SIG-M5 treated with dmso at 0.1 percent for 504 hours (cell line): ENCODE measurements at regions not wholly inside any gene's neighbourhood (a gene's known extent, or its start where the extent isn't known, plus 50 kb on each side); places are given as distances from the start of the nearest gene placed in this dataset.

Source experiments
- DNase-seq: peaks from one replicate; lab custom pipeline; 2025; ENCODE audit not compliant: unreplicated experiment; lab: John Stamatoyannopoulos, UW

GRCh38 chr3:159593927-159594605, 394.6 kb upstream of the IL12A start:
- no peak for DNase-seq

- DNase-seq = no peak
Measured at GRCh38 chr3:159600291-159600690, 388.3 kb upstream of the IL12A start.

GRCh38 chr3:159604151-159604581, 384.5 kb upstream of the IL12A start:
- DNase-seq = no peak

DNA sequence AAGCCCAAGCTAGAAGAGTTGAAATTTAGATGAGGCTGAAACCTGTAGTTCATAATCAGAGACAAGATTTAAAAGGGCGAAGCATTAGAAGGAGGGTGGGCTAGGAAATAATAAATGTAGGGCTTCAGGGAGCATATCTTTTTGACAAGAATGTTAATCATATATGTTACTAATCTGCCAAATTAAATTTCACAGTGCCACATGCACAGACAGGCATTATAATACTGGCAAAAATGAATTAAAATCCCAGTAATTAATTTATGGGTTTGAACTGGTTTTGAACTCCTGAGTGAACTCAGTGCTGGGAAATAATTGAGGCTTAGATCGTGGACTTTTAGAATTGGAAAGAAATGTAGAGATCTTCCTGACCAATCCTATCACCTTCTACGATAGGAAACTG, 383.5 kb upstream of the IL12A start:
- DNase-seq = no peak

DNA sequence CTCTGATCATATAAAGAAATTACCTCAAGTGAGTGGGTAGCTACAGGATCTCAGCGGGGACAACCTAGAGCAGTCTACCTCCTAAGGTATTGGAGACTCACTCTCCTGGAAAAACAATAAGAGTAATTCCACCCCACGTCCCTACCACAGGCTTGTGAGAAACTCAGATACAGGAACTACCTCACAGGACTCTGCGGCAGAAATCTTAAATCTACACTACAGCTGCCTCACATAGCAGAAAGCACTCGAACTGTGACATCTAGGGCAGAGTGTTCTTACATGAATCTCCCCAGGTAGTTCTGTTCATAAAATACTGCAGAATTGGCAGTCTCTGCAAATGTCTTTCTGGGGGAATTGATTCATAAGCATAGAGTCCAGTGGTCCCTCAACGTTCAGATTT, 382.9 kb upstream of the IL12A start:
- no peak for DNase-seq

- no peak for DNase-seq
Measured at GRCh38 chr3:159607856-159608255, 380.8 kb upstream of the IL12A start.

GRCh38 chr3:159608311-159608710, 380.3 kb upstream of the IL12A start:
- DNase-seq = no peak

DNA sequence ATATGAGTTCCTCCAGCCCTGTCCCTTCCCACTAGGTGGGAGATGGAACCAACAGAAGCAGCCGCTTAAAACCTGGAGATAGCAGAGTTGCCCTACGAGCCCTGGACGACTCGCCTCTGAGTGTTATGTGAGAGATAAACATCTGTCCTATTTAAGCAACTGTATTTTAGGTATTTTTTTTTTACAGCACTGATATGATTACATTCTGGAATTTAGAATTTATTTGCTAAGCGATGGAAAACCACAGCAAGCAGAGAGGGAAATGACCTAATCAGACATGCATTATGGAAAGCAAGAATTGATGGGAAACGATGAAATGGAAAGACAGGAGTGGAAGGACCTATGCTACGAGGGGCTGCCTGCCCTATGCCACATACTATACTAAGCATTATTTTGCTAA, 379.0 kb upstream of the IL12A start:
- DNase-seq = no peak

DNA sequence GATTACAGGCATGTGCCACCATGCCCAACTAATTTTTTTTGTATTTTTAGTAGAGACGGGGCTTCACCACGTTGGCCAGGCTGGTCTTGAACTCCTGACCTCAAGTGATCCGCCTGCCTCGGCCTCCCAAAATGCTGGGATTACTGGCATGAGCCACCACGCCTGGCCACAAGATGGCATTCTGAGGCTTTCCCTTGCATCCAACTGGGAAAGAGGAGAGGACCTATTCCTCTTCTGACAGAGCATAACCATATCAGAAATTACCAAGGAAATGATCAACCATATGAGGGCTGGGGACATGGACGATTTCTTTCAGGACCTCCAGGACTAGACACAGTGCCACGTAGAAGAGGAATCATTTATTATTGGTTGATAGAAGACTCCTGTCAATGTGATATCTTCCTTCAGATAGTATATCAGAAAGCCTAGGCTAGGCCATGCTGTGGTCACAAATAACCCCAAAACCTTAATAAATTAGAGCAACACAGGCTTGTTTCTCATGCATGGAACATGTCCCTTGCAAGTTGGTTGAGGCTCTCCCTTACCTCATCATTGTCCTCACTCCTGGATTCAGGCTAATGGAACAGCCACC, 372.3 kb upstream of the IL12A start:
- DNase-seq = no peak

DNA sequence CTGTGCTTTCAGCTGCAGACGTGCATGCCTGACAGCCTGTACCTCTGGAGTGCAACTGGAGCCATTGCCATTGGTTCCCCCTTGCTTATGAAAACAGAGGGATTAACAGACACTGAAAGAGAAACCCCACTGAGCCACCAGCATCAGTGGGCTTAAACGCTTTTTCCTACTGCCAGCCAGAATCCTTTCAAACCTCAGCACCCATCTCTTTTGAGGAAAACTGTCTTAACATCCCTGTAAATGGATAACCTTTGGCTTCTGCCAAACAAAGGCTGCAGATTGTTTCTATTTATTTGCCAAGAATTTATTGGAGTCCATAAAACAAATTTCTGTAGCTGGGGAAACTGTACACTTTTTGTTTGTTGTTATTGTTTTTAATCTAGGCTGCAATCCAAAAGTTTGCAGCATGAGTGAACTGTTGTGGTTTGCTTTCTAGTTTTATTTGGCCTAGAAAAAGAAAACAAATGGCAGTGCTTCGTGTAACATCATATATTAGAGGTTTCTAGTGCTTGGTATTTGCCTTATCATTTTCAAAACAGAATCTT, 369.2 kb upstream of the IL12A start:
- DNase-seq = no peak

GRCh38 chr3:159620281-159620680, 368.4 kb upstream of the IL12A start:
- no peak for DNase-seq

GRCh38 chr3:159620873-159621272, 367.8 kb upstream of the IL12A start:
- no peak for DNase-seq

GRCh38 chr3:159624616-159625015, 364.0 kb upstream of the IL12A start:
- no peak for DNase-seq

- DNase-seq = no peak
Measured at GRCh38 chr3:159625594-159625993, 363.0 kb upstream of the IL12A start.

- DNase-seq = no peak
Measured at GRCh38 chr3:159626598-159626997, 362.0 kb upstream of the IL12A start.

- DNase-seq = no peak
Measured at GRCh38 chr3:159627229-159627628, 361.4 kb upstream of the IL12A start.

- DNase-seq = no peak
Measured at GRCh38 chr3:159627634-159628033, 361.0 kb upstream of the IL12A start.

GRCh38 chr3:159629329-159630084, 359.1 kb upstream of the IL12A start:
- no peak for DNase-seq

DNA sequence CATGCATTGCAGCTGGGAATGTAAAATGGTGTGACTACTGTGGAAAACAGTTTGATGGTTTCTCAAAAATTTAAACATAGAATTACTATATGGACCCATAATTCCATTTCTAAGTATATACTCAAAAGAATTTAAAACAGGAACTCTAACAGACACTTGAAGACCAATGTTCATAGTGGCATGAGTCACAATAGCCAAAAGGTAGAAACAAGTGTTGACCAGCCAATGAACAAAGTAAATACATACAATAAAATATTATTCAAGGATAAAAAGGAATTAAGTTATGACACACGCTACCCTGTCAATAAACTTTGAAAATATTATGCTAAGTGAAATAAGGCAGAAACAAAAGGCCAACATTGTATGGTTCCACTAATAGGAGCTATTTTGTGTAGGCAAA, 357.4 kb upstream of the IL12A start:
- no peak for DNase-seq

DNA sequence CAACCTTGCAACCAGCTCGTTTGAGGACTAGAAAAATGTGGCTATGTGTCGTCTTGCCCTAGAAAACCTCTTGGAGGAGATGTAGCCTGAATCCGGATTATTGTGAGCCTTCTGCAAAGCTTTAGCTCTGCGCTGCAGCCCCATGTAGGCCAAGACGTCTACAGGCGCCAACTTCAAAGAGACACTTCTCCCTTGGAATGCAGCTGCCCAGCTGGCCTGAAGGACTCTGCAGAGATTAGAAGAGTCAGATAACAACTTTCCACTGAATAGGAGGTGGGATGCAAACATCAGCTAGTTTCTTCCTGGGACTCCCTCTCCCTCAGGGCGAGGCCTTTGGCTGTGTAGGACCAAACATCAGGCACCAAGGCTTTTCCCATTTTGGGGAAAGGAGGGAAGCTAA, 356.5 kb upstream of the IL12A start:
- no peak for DNase-seq

- DNase-seq = no peak
Measured at GRCh38 chr3:159632851-159633250, 355.8 kb upstream of the IL12A start.

DNA sequence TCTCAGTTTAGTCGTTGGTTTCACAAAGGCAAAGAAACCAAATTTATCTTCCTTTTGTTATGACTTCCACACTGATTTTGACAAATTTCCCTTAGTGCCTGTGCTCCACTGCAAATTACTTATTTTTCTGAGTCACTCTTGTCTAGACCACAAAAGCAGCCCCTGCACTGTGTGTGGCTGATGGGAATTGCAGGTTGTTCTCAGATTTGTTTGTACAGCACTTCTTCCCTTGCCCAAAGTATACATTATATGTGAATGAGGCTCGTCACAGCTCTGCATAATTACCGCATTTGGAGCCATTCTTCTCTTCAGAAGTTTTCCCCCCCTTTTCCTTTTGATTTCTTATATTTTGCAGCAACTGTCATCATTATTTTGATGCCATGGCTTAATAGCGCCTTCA, 354.2 kb upstream of the IL12A start:
- no peak for DNase-seq
